SK-N-SH treated with all-trans-retinoic acid at 6 μM for 48 hours (cell line): ENCODE measurements at regions not wholly inside any gene's neighbourhood (a gene's known extent, or its start where the extent isn't known, plus 50 kb on each side); places are given as distances from the start of the nearest gene placed in this dataset.

Source experiments
- ESRRG ChIP-seq: fragments of 250-450 bp; sonication (Bioruptor Pico); IDR thresholded peaks from 2 replicates; pipeline ENCODE4 v1.6.1; 2021; ENCODE audit warnings: mild to moderate bottlenecking
- RARB ChIP-seq: fragments of 250-450 bp; sonication (Bioruptor Pico); IDR thresholded peaks from 2 replicates; pipeline ENCODE4 v1.8.0; 2021; ENCODE audit warnings: mild to moderate bottlenecking, moderate library complexity
- TCF4 ChIP-seq: fragments of 250-450 bp; sonication (Bioruptor Pico); IDR thresholded peaks from 2 replicates; pipeline ENCODE4 v1.8.0; 2021; ENCODE audit warnings: mild to moderate bottlenecking, moderate library complexity, borderline replicate concordance
- TSHZ2 ChIP-seq: fragments of 250-450 bp; sonication (Bioruptor Pico); IDR thresholded peaks from 2 replicates; pipeline ENCODE4 v1.5.0; 2020; ENCODE audit warnings: mild to moderate bottlenecking, moderate library complexity
- ZFP3 ChIP-seq: fragments of 250-450 bp; sonication (Bioruptor Pico); IDR thresholded peaks from 2 replicates; pipeline ENCODE4 v1.5.0; 2020; ENCODE audit warnings: mild to moderate bottlenecking, moderate library complexity
- ZFP30 ChIP-seq: fragments of 450-650 bp; formaldehyde crosslinking; IDR thresholded peaks from 2 replicates; pipeline ENCODE4 v1.5.0; 2022; ENCODE audit warnings: mild to moderate bottlenecking, moderate library complexity

- TF ChIP-seq ZFP30 (CRISPR knock-in tag) (no peak), ESRRG (no peak), TCF4 (no peak), RARB (CRISPR knock-in tag) (no peak), ZFP3 (CRISPR knock-in tag) (no peak), TSHZ2 (no peak)
Observed at GRCh38 chr4:106569146-106570031, 200.8 kb upstream of the GIMD1 start.
